HG02852 (cell line): ENCODE measurements at regions not wholly inside any gene's neighbourhood (a gene's known extent, or its start where the extent isn't known, plus 50 kb on each side); places are given as distances from the start of the nearest gene placed in this dataset.
A peak's percentile ranks its signal among the peaks of the same experiment; 100 is the strongest.

Source experiments
- ATAC-seq: cut with Tn5 transposase; IDR thresholded peaks from one replicate; pipeline ENCODE4 v1.9.1; 2021; ENCODE audit warnings: mild to moderate bottlenecking, moderate library complexity; ENCODE audit not compliant: unreplicated experiment

- no peak for ATAC-seq
Measured at GRCh38 chr5:143695244-143695864, 116.6 kb upstream of the HMHB1 start.

- ATAC-seq = no peak
Measured at GRCh38 chr5:143694357-143694756, 117.6 kb upstream of the HMHB1 start.

GRCh38 chr5:143693651-143694252 lies 118.2 kb upstream of the HMHB1 start:
- peak; percentile 98 for ATAC-seq

GRCh38 chr5:143692342-143692741 lies 119.6 kb upstream of the HMHB1 start:
- no peak for ATAC-seq

GRCh38 chr5:143691945-143692290 lies 120.0 kb upstream of the HMHB1 start:
- no peak for ATAC-seq

- no peak for ATAC-seq
Measured at GRCh38 chr5:143691287-143691944, 120.5 kb upstream of the HMHB1 start.

- ATAC-seq = no peak
Measured at GRCh38 chr5:143687604-143688003, 124.4 kb upstream of the HMHB1 start.

- no peak for ATAC-seq
Measured at GRCh38 chr5:143685246-143685815, 126.6 kb upstream of the HMHB1 start.

- no peak for ATAC-seq
Measured at GRCh38 chr5:143683459-143683858, 128.5 kb upstream of the HMHB1 start.

GRCh38 chr5:143682929-143683386 lies 129.0 kb upstream of the HMHB1 start:
- no peak for ATAC-seq

GRCh38 chr5:143682246-143682905 lies 129.6 kb upstream of the HMHB1 start:
- ATAC-seq = no peak

GRCh38 chr5:143680672-143681259 lies 131.2 kb upstream of the HMHB1 start:
- no peak for ATAC-seq

GRCh38 chr5:143679777-143680176 lies 132.2 kb upstream of the HMHB1 start:
- ATAC-seq = no peak

- no peak for ATAC-seq
Measured at GRCh38 chr5:143678148-143678905, 133.6 kb upstream of the HMHB1 start.

GRCh38 chr5:143677403-143677802 lies 134.6 kb upstream of the HMHB1 start:
- no peak for ATAC-seq

- no peak for ATAC-seq
Measured at GRCh38 chr5:143676802-143677201, 135.2 kb upstream of the HMHB1 start.

GRCh38 chr5:143674469-143674786 lies 137.5 kb upstream of the HMHB1 start:
- no peak for ATAC-seq

GRCh38 chr5:143673676-143674468 lies 138.1 kb upstream of the HMHB1 start:
- no peak for ATAC-seq

GRCh38 chr5:143672806-143673205 lies 139.2 kb upstream of the HMHB1 start:
- ATAC-seq = no peak
